ENCODE measurements at regions not wholly inside any gene's neighbourhood (a gene's known extent, or its start where the extent isn't known, plus 50 kb on each side); places are given as distances from the start of the nearest gene placed in this dataset.

- in situ Hi-C loops (cut with HindIII; ENCODE audit: low pct_unique_long_range_greater_than_20kb, low sequenced_read_pairs): no loop called here
Measured at GRCh38 chr1:87719658-87720057, 391.0 kb downstream of the LMO4 start.

GRCh38 chr1:87720561-87720960 lies 391.9 kb downstream of the LMO4 start:
- in situ Hi-C loops (cut with HindIII; ENCODE audit: low pct_unique_long_range_greater_than_20kb, low sequenced_read_pairs): no loop called here
- no peak for DNase-seq (ENCODE audit: low read depth in 1 of 2, low spot score in 1 of 2)
- TF ChIP-seq JUND (IDR thresholded peaks at IDR 0.05; ENCODE audit: low read depth): no peak

More at GRCh38 chr1:87719658-87720057, 391.0 kb downstream of the LMO4 start:
- no peak for DNase-seq (ENCODE audit: low read depth in 1 of 2, low spot score in 1 of 2)
- no peak for TF ChIP-seq JUND (IDR thresholded peaks at IDR 0.05; ENCODE audit: low read depth)

- in situ Hi-C loops (cut with HindIII; ENCODE audit: low pct_unique_long_range_greater_than_20kb, low sequenced_read_pairs): no loop called here
- TF ChIP-seq JUND (IDR thresholded peaks at IDR 0.05; ENCODE audit: low read depth): no peak
- DNase-seq (ENCODE audit: low read depth in 1 of 2, low spot score in 1 of 2): no peak
Measured at GRCh38 chr1:87723193-87723592, 394.5 kb downstream of the LMO4 start.

- no peak for DNase-seq (ENCODE audit: low read depth in 1 of 2, low spot score in 1 of 2)
- in situ Hi-C loops (cut with HindIII; ENCODE audit: low pct_unique_long_range_greater_than_20kb, low sequenced_read_pairs): no loop called here
- no peak for TF ChIP-seq JUND (IDR thresholded peaks at IDR 0.05; ENCODE audit: low read depth)
Measured at GRCh38 chr1:87728169-87728568, 399.5 kb downstream of the LMO4 start.

GRCh38 chr1:87730274-87731216 lies 401.9 kb downstream of the LMO4 start:
- in situ Hi-C loops (cut with HindIII; ENCODE audit: low pct_unique_long_range_greater_than_20kb, low sequenced_read_pairs): no loop called here
- TF ChIP-seq JUND (IDR thresholded peaks at IDR 0.05; ENCODE audit: low read depth): no peak
- no peak for DNase-seq (ENCODE audit: low read depth in 1 of 2, low spot score in 1 of 2)

GRCh38 chr1:87733386-87733785 lies 404.7 kb downstream of the LMO4 start:
- in situ Hi-C loops (cut with HindIII; ENCODE audit: low pct_unique_long_range_greater_than_20kb, low sequenced_read_pairs): no loop called here
- TF ChIP-seq JUND (IDR thresholded peaks at IDR 0.05; ENCODE audit: low read depth): no peak

GRCh38 chr1:87735750-87736149 lies 407.1 kb downstream of the LMO4 start:
- in situ Hi-C loops (cut with HindIII; ENCODE audit: low pct_unique_long_range_greater_than_20kb, low sequenced_read_pairs): no loop called here
- TF ChIP-seq JUND (IDR thresholded peaks at IDR 0.05; ENCODE audit: low read depth): no peak
- no peak for DNase-seq (ENCODE audit: low read depth in 1 of 2, low spot score in 1 of 2)

More at GRCh38 chr1:87733386-87733785, 404.7 kb downstream of the LMO4 start:
- no peak for DNase-seq (ENCODE audit: low read depth in 1 of 2, low spot score in 1 of 2)

GRCh38 chr1:87739141-87739540 lies 410.5 kb downstream of the LMO4 start:
- in situ Hi-C loops (cut with HindIII; ENCODE audit: low pct_unique_long_range_greater_than_20kb, low sequenced_read_pairs): no loop called here
- DNase-seq (ENCODE audit: low read depth in 1 of 2, low spot score in 1 of 2): no peak
- no peak for TF ChIP-seq JUND (IDR thresholded peaks at IDR 0.05; ENCODE audit: low read depth)

GRCh38 chr1:87739704-87740103 lies 411.0 kb downstream of the LMO4 start:
- no peak for DNase-seq (ENCODE audit: low read depth in 1 of 2, low spot score in 1 of 2)
- TF ChIP-seq JUND (IDR thresholded peaks at IDR 0.05; ENCODE audit: low read depth): no peak
- in situ Hi-C loops (cut with HindIII; ENCODE audit: low pct_unique_long_range_greater_than_20kb, low sequenced_read_pairs): no loop called here

GRCh38 chr1:87743256-87743655 lies 414.6 kb downstream of the LMO4 start:
- no peak for TF ChIP-seq JUND (IDR thresholded peaks at IDR 0.05; ENCODE audit: low read depth)
- in situ Hi-C loops (cut with HindIII; ENCODE audit: low pct_unique_long_range_greater_than_20kb, low sequenced_read_pairs): no loop called here
- no peak for DNase-seq (ENCODE audit: low read depth in 1 of 2, low spot score in 1 of 2)

GRCh38 chr1:87744056-87744455 lies 415.4 kb downstream of the LMO4 start:
- no peak for DNase-seq (ENCODE audit: low read depth in 1 of 2, low spot score in 1 of 2)
- in situ Hi-C loops (cut with HindIII; ENCODE audit: low pct_unique_long_range_greater_than_20kb, low sequenced_read_pairs): no loop called here
- no peak for TF ChIP-seq JUND (IDR thresholded peaks at IDR 0.05; ENCODE audit: low read depth)

GRCh38 chr1:87744763-87745162 lies 416.1 kb downstream of the LMO4 start:
- in situ Hi-C loops (cut with HindIII; ENCODE audit: low pct_unique_long_range_greater_than_20kb, low sequenced_read_pairs): no loop called here
- no peak for DNase-seq (ENCODE audit: low read depth in 1 of 2, low spot score in 1 of 2)
- no peak for TF ChIP-seq JUND (IDR thresholded peaks at IDR 0.05; ENCODE audit: low read depth)

- in situ Hi-C loops (cut with HindIII; ENCODE audit: low pct_unique_long_range_greater_than_20kb, low sequenced_read_pairs): no loop called here
- DNase-seq (ENCODE audit: low read depth in 1 of 2, low spot score in 1 of 2): no peak
- TF ChIP-seq JUND (IDR thresholded peaks at IDR 0.05; ENCODE audit: low read depth): no peak
Measured at GRCh38 chr1:87753366-87753765, 424.7 kb downstream of the LMO4 start.

All from T47D (cell line).